NT2/D1 (cell line): ENCODE measurements at regions not wholly inside any gene's neighbourhood (a gene's known extent, or its start where the extent isn't known, plus 50 kb on each side); places are given as distances from the start of the nearest gene placed in this dataset.

Experiments
- SUZ12 ChIP-seq: IDR thresholded peaks from 2 replicates; pipeline ENCODE4 v1.6.1; 2011; ENCODE audit not compliant: insufficient read length, insufficient read depth; ENCODE audit errors: extremely low read depth
- ZNF274 ChIP-seq: IDR thresholded peaks from 2 replicates; pipeline ENCODE4 v1.6.1; 2011; ENCODE audit warnings: mild to moderate bottlenecking, low read depth, low read length

DNA sequence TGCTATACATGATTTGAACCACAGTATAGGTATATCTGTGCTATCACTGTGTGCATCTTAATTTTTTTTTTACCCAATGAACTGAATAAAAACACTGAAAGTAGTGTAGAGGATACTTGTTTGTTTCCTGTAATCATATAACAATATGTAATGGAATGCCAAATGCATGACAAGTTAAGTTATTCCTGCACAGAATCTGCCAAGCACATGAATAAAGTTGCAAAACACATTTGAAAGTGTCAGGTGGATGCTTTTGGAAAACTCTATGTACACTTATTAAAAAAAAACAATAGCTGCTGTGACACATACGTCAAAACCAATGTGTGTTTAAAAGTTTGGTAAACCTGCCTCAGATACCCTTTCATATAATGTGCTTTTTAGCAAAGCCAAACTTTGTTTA lies 1638.1 kb upstream of the SEL1L start:
- TF ChIP-seq ZNF274 (no peak), SUZ12 (no peak)
